ENCODE measurements at regions not wholly inside any gene's neighbourhood (a gene's known extent, or its start where the extent isn't known, plus 50 kb on each side); places are given as distances from the start of the nearest gene placed in this dataset.

- no peak overlapping the region for H3K9ac ChIP-seq (replicated peaks; ENCODE audit: extremely low read depth, insufficient read depth, low read length)
- CTCF ChIA-PET, result no interaction called here
- no peaks in the 10 kb centered on the region for H4K20me1 ChIP-seq (replicated peaks; ENCODE audit: control insufficient read depth, extremely low read depth, insufficient read depth, low read length)
- H3K4me1 ChIP-seq (ENCODE audit: control insufficient read depth, extremely low read depth, insufficient read depth, low read length), result no peaks in the 10 kb centered on the region
- no peak overlapping the region for H3K4me2 ChIP-seq (ENCODE audit: insufficient read depth, low read length)
- POLR2A ChIA-PET, result no interaction called here
- TF ChIP-seq GATA2 (IDR thresholded peaks at IDR 0.05; ENCODE audit: insufficient read depth, insufficient read length, low read depth, low read length), result no peak
- TF ChIP-seq JUN (IDR thresholded peaks at IDR 0.05; ENCODE audit: borderline replicate concordance, insufficient read depth, insufficient read length, low read depth), result no peak
- TF ChIP-seq POLR2A (IDR thresholded peaks at IDR 0.05; ENCODE audit: low read depth, low read length), result no peak
- TF ChIP-seq MAX (IDR thresholded peaks at IDR 0.05; ENCODE audit: insufficient read depth, insufficient read length), result no peak
- TF ChIP-seq POLR2AphosphoS5 (IDR thresholded peaks at IDR 0.05; ENCODE audit: insufficient read depth, low read depth, low read length), result no peak
- TF ChIP-seq FOS (IDR thresholded peaks at IDR 0.05; ENCODE audit: borderline replicate concordance, insufficient read depth, low read length), result no peak
- no peak for TF ChIP-seq MYC (IDR thresholded peaks at IDR 0.05; ENCODE audit: low read depth, low read length)
- TF ChIP-seq EZH2 (IDR thresholded peaks at IDR 0.05; ENCODE audit: borderline replicate concordance, low read depth, low read length, severe bottlenecking), result no peak
- TF ChIP-seq CTCF (IDR thresholded peaks at IDR 0.05; ENCODE audit: extremely low read depth in 1 of 2, insufficient read depth in 1 of 2, low read depth in 1 of 2, low read length in 2 of 2), result no peak
- no peak overlapping the region for H2AFZ ChIP-seq (ENCODE audit: low read depth, low read length)
- H3K4me3 ChIP-seq (replicated peaks in 1 of 3; ENCODE audit: insufficient read depth in 1 of 3, low read depth in 1 of 3, low read length in 3 of 3), result no peak overlapping the region
- FAIRE-seq (no peak), DNase-seq (ENCODE audit: low read depth, low spot score) (no peak)
- intact Hi-C loops (cut with micrococcal nuclease) (no loop called here), dilution Hi-C loops (cut with MboI; ENCODE audit: extremely low pct_ligation_motif_present, low sequenced_read_pairs) (no loop called here)
- H3K27ac ChIP-seq (ENCODE audit: insufficient read depth, low read depth, low read length), result no peak overlapping the region
- H3K9me3 ChIP-seq (replicated peaks; ENCODE audit: control insufficient read depth, insufficient read depth, low read length), result peaks cover 1% of the 10 kb centered on the region
- H3K9me1 ChIP-seq (replicated peaks; ENCODE audit: control insufficient read depth, extremely low read depth, insufficient read depth, low read length), result no peaks in the 10 kb centered on the region
- H3K79me2 ChIP-seq (ENCODE audit: control insufficient read depth, insufficient read depth, low read length), result no peaks in the 10 kb centered on the region
- no peaks in the 10 kb centered on the region for H3K27me3 ChIP-seq (ENCODE audit: control insufficient read depth in 2 of 2, insufficient read depth in 2 of 2, low read length in 2 of 2)
- no peaks in the 10 kb centered on the region for H3K36me3 ChIP-seq (ENCODE audit: control insufficient read depth in 2 of 2, extremely low read depth in 1 of 2, insufficient read depth in 2 of 2, low read length in 2 of 2)
- no TSS peak for BruUV-seq (replicated peaks)
Measured at GRCh38 chr17:53319947-53320346, 502.8 kb upstream of the KIF2B start.
